Esophagus squamous epithelium (tissue), 4 donors: ENCODE measurements at regions not wholly inside any gene's neighbourhood (a gene's known extent, or its start where the extent isn't known, plus 50 kb on each side); places are given as distances from the start of the nearest gene placed in this dataset.

Experiments used
- CTCF ChIP-seq, 6 experiments: fragments of 450-650 bp in 4 of 6; fragments of 200-600 bp in 2 of 6; sonication (generic) in 2 of 6; IDR thresholded peaks; one replicate each; pipeline ENCODE4 v1.5.1; 2016 to 2019; ENCODE audit warnings: antibody characterized with exemption in 6 of 6, mild to moderate bottlenecking in 4 of 6, moderate library complexity in 4 of 6
- POLR2A ChIP-seq, 4 donors: fragments of 450-650 bp; IDR thresholded peaks; one replicate each; pipeline ENCODE4 v1.6.1; 2017; ENCODE audit warnings: antibody characterized with exemption in 4 of 4, mild to moderate bottlenecking in 4 of 4, moderate library complexity in 3 of 4

GRCh38 chr4:180550106-180550505 lies 1693.1 kb upstream of the TENM3 start:
- no peak for TF ChIP-seq CTCF (IDR thresholded peaks at IDR 0.05)
- no peak for TF ChIP-seq POLR2A (IDR thresholded peaks at IDR 0.05)
